Inflammatory macrophage treated with lipopolysaccharide for 1 hour (primary cell): ENCODE measurements at regions not wholly inside any gene's neighbourhood (a gene's known extent, or its start where the extent isn't known, plus 50 kb on each side); places are given as distances from the start of the nearest gene placed in this dataset.

ENCODE experiments used
- DNase-seq, 2 donors: peaks; one replicate each; pipeline ENCODE4 v3.0.0-alpha.2; 2020 to 2022

DNA sequence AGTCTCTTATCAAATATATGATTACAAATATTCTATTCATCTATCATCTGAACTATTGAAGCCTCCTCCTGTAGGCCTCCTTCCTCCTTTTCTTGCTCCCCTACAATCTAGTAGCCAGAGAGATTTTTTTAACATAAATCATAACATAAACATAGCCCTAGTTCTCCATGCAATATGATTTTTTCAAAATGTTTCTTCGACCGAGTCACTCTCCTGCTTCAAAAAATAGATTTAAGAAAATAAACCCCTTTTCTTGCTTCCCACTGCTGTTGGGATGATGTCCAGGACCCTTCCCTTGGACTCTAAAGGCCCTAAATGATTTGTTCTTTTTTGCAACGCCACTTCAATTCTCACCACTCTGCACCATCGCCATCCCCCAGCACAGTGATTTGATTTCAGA lies 319.7 kb upstream of the TSHZ3 start:
- no peak for DNase-seq

DNA sequence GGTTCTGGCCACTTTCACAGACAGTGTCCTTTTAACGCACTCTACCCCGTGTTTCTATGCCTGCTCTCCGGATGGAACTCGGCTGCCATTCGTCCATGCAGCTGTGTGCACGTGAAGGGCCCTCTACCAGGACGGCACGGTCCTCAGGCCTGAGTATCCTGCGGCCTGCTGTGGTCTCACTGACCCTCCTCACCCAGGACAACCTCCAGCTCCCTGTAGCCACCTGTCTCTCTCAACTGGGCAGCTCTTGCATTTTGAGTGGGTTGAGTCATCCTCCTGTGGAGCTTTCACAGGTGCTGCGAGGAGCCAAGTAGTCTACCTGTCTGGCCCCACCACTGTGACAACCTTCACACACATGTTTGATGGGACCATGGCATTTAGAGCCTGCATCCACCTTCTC lies 321.7 kb upstream of the TSHZ3 start:
- DNase-seq: no peak

DNA sequence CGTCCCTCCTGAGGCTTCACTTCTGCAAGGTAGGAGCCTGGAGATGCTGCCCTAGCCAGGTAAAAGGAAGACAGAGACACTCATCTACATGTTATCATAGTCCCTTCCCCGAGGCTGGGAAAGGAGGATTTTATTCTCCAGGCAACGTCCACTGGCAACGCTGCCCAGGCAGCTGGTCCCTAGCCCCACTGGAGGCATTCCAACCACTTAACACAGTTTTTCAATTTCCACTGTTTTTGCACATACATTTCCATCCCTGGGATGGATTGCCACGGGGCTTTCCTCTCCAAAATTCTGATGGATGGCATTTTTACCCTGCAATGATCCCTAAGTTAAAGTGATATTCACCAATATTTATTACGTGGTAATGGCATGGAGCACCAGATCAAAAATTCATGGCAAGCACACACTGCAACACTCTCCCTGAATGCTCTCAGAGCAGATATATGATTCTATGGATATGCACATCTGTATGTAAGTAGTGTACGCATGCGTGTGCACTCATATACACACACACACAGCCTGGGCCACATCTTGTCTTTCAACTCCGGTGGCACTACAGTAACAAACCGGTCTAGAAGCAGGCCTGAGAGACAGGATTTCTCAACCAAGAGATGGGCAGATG lies 322.3 kb upstream of the TSHZ3 start:
- no peak for DNase-seq

DNA sequence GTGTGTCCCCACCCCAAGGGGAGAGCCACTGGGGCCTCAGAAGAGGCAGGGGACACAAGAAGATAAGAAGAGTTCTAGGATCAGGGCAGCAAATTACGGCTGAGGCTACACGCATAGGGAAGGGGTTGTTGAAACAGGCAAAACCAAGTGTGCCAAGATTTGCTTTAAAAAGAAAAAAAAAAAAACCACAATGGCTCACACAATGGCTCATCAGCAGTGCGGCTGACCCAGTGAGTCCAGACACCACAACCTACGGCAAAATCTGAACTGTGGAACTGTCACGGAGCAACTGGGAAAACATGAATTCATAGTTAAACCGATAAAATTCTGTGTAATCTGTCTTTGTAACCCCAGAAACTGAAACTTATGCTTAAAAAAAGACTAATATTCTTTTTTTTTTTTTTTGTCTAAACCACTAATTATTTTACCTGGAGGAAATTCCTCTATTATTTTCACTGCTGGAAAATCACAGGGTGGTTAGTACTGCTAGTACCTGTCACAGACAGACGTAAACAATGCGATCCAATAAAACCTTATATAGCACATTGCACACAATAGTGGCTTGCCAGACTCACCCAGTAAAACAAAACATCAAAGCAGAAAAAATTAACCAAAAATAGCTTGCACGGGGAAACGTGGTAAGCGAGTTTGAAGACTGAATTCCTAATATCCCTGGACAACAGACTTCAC lies 325.4 kb upstream of the TSHZ3 start:
- DNase-seq: no peak

DNA sequence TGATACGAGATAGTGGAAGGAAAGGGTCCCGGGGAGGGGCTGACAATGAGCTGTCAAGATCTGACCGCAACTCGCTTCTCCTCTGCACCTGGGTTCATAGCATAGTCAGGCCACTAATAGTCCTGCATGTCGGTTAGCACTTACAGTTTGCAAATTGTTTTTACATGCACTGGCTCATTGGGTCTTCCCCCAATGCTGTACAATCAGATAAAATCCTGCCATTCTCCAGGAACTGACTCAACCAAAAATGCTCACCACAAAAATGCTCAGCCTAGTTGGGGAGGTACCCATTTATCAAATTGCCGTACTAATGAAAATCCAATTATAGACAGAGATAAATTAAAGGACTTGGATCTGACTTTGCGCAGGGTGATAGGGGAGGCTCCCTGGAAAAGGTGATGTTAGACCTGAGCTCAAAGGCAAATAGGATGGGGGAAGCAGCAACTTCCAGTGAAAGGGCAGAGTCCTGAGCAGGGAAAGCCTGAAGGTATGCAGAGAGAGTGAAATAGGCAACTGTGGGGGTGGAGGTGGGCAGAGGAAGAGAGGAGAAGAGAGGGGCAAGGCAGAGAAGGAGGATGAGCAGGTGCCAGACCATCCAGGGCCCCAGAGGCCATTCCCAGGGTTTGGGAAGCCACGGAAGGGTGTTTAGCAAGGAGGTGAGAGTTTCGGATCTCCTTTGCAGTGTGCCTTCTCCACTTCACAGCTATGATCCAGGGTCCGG lies 326.1 kb upstream of the TSHZ3 start:
- no peak for DNase-seq

DNA sequence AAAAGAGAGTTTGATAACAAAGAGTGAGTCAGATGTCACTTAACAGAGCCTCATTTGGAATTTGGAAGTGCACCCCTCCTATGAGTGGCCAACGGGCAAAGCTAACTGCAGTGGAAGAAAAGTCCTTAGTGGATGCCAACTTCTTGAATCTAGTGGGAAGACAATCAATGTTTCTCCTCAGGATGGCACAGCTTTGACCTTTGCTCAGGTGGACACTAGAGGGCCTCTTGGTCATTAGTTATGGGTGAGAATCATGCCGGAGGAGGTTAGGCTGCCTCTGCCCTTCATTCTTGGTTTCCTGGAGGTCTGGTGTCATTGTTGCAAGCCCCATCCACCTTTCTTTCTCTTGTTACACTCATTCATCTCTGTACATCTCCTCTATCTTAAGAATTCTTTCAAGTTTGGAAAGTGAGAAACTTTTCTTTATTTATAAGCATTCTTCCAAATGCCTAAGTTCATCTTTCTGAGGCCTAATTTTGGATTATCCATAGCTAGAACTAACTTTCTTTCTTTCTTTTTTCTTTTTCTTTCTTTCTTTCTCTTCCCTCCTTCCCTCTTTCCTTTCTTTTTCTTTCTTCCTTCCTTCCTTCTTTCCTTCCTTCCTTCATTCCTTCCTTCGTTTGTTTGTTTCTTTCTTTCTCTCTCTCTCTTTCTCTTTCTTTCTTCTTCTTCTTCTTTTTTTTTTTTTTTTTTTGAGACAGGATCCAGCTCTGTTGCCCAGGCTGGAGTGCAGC lies 327.2 kb upstream of the TSHZ3 start:
- peak; percentile 8 to 9 for DNase-seq

DNA sequence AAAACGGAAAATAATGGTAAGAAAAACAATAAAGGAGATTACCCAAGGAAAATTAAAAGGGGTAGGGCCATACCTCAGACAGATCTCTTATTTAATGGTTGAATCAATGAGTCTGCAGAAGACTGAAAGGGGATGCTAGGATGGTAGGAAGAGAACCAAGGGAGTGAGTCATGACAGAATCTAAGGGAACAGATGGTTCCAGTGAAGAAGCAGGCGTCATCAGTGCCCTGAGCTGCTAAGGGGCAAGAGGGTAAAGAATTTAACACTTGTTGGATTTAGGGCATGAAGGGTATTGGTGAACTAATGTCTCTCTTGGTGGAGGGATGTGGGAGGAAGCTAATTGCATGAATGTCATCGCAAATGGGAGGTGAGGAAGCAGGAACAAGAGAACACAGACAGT lies 329.2 kb upstream of the TSHZ3 start:
- no peak for DNase-seq

DNA sequence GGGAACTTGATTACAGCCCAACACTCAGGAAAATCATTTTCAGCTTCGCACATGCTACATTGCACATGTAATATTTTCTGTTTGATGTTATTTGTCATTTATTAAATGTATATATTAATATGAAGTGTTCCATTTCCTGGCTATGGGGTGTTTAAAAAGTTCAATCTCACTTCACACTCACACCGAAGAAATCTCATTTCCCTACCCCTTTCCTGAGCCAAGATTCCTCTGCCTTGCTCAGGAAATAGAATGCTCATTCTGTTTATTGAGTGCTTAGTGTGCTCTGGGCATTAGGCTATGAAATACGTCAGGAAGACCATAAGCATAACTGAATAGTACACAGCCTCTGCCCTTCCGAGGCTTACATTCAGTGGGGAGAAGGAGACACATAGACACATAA lies 331.9 kb upstream of the TSHZ3 start:
- DNase-seq: no peak

DNA sequence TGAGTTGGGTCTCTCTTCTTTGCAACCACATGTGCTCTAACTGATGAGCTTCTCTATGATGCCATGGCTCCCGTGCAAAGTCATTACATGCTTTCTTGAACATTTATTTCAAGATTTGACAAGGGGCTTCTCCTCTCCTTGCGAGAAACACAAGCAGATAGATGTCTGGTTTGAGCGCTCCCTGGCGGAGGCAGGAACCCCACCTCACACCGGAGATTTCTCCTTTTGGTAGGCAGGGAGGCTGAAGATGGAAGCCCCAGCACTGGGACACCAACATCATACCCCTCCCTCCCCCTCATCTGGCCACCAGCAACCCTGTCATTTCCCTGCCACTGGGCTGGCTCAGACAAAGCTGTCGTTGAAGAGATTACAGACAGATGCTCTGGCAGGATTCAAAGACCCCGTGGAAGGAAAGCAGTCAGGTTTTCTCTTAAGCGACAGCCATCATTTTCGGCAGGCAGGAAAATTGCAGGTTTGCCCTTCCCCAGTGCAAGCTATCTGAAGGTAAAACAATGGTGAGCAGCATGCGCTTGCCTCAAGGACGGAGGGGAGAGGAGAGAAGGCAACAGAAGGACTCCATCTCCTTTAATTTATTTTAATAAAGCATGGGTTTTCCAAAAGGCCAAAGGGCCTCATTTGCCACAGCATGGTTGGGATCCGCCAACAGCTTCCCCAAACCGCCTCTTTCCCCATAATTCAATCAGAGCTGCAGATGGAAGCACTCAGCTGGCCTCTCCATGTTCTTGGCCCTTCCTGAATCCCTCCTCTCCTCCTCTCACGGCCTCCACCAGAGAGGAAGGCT lies 344.1 kb upstream of the TSHZ3 start:
- no peak for DNase-seq

DNA sequence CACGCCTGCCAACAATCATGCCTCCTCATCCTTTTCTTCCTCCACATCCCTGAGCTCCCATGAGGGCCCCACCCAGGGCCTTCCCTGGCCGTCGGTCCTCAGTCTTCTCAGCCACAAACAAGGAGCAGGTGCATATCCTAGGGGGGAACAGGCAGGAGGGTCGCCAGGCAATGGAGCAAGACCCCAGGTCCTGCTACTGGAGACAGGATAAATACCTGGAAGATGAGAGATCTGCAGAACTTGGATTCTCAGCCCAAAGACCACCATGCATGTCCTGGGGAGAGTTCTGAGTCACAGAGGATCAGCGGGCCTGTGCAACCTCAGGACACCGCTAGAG lies 344.7 kb upstream of the TSHZ3 start:
- no peak for DNase-seq

DNA sequence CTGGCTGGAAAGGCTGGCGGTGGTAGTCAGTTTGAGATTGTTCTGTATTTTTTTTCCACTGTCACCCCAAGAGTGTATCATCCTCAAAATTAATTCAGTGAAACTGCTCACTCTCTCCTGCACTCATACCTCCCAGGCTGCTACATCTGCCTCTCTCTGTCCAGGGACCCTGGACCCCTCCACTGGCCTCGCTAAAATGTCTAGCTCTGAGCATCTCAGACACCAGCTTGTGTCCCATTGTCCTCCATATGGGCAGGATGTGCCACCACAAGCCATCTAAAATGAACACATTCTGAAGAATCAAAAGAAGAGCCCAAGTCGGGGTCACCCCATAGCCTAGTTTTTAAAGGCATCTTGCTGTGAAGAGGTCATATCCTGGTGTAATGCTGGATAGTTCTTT lies 345.5 kb upstream of the TSHZ3 start:
- no peak for DNase-seq

DNA sequence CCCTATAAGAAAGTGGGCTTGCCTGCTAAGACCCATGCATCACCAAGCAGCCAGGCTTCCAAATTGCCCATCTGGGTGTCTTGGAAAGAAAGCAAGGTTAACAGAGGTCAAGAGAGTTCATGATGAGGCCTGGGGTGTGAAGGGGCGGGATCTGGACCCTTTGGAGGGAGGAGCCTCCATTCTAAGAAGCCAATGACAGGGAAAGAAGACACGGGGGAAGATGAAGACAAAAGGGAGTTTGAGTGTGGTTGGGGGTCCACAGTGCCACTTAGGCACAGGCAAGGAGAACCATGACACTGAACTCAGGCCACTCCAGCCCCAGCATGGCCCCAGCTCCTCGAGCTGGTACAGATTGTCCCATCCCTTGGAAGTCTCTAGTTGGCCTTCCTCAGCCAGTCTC lies 350.2 kb upstream of the TSHZ3 start:
- no peak for DNase-seq

DNA sequence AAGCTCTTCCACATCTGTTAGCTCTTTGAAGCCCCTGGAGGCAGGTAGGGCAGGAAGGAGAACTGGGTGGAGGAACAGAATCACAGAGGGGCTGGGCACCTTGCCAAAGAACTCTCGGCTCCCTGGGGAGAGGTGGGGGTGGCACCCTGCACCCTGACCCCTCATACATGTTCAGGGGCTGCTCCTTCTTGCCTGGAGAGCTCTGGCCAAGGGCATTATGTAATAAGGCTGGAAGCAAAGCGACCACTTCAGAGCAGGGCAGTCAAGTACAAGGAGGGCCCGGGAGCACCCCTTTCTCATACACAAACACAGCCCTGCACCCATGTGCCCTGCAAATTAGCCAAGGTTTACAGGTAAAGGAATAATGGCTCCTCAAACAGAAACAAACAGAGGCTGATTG lies 351.9 kb upstream of the TSHZ3 start:
- no peak for DNase-seq

DNA sequence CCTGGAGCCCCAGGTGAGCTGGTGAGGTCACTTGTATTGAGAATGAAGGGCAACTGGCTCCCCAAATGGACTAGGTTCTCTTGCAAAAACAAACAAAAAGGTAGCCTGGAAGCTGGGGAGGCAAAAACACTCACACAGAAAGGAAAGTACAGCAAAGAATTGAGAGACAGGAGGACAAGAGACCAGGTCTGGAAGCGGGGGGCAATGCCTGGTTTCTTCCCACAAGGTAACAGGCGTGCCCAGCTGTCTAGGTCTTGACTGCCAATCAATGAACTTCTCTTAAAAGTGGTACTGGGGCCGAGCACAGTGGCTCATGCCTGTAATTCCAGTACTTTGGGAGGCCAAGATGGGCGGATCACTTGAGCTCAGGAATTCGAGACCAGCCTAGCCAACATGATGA lies 356.4 kb upstream of the TSHZ3 start:
- no peak for DNase-seq

DNA sequence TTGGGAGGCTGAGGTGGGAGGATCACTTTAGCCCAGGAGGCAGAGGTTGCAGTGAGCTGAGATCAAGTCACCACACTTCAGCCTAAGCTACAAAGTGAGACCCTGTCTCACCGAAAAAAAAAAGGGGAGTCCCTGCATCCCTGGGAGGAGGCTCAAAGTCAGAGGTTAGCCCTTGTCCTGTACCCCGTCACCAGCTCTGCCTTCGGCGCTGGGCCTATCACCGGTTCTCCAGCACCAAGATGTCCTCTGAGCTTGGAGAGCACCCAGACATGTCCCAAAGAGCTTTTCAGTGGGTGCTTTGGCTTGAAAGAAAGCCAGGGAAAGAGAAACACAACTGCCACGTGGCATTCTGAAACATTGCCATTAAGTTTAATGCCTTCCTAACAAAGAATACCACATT lies 356.9 kb upstream of the TSHZ3 start:
- no peak for DNase-seq

DNA sequence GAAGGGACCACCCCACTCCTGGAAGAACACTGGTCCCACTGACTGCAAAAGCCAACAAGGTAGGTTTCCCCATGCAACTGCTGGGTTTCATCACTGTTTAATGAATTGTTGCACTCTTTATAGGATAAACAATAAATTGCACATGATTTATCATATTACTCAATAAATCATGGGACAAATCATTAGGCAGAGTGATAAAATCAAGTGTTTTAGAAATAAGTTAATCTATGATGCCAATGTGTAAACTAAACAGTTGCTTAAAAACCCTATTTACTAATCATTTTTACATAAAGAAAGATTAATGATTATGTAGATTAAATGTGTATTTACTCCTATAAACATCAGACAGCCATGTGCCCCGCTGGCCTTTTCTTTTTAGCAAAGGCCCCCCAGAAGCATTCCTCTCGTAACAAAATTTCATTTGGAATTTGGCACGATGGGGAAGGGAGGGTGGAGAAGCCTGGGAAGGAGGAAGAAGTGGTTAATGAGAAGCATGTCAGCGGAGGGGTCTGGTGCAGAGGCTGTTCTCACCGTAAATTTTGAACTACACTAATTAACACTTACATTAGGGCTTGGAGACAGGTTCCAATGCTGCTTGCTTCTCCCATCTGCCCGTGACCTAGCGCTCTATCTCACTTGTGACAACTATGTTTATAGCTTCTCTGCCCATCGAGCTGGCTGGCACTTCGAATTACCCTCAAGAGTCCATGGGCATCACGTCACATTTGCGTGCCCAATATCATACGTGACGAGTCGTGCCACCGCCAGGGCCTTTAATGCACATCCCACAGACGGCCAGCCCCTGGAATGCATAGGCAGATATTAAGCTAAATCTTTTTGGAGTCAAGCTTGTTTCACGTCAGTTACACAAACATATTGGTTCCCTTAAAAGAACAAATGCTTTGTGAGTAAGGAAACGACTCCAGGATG lies 357.7 kb upstream of the TSHZ3 start:
- DNase-seq: no peak

DNA sequence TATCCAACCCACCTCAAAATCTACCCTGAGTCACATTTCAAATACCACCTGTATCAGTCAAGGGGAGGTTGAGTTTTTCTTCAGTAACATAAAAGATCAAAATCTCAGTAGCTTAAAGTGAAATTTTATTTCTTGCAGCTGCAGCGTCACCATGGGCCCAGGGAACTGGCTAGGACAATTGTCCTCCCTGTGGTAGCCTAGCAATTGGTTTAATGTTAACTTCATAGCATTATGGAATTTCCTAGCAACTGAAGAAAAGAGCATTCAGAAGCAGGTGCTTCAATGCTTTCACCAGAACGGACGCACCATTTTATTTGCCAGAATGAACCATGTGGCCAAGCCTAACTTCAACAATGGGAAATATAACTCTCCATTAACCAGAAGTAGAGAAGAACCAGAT lies 359.3 kb upstream of the TSHZ3 start:
- no peak for DNase-seq

DNA sequence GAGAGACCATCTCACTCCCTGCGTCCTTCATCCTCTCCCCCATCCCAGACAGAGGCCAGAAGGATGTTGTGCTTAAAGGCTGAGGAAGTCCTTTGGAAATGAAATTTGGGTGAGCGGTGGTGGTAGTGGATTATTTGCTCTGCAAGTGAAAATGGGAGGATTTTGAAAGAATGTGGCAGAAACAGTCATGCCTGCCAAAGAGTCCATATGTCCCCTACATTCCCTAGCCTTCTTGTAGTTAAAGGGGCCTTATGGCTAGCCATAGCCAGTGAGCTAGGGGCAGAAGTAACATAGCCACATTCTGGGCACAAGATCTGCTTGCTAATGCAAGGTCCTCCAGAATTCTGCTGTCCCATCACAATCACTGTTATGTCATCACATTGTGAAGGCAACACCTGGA lies 360.2 kb upstream of the TSHZ3 start:
- DNase-seq: no peak

DNA sequence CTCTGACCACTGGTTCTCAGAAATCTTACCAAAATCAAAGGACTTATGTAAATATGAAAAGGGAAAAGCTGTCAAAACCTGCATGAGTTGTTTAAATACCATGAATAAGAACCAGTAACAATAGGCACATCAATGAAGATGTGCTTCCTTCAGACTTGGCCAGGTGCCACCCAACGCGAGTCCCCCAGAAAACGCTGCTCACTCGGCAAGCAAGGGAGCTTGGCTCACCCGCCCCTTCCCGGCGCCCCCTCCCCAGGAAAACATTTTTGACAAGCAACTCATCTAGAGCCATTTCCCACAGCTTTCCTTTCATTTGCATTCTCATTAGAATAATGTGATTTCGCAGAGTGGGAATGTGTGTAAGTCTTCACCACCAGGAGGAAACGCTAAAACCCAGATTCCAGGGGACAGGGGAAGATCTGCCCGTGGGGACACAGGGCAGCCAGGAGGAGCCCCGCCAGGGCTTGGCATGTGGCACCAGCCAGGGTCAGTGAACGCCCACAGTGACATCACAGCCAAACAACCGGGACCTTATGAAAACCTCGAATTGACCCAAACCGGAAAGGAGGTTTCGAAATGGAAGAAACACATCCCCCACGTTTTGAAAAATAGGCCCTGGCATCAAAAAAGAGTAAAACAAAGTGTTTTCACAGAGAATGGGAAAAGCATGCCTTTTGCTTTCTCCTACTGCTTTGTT lies 366.2 kb upstream of the TSHZ3 start:
- no peak for DNase-seq

DNA sequence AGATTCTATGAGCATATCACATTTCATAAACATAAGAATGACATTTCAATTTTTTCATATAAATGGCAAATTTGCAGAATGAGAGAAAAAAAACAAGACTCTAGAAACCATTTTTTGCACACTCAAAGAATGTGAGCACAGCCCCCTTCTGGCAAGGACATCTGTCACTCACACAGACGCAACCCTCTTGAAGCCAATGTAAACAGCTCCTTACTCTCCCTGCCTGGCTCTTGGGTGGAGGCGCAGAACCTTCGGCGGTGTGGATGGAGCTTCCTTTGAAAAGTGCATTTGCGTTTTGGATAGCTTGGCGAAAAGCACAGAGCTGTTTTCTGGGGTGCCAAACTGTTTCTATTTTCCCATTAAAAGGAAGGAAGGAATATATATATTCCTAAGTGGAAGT lies 367.6 kb upstream of the TSHZ3 start:
- DNase-seq: no peak

DNA sequence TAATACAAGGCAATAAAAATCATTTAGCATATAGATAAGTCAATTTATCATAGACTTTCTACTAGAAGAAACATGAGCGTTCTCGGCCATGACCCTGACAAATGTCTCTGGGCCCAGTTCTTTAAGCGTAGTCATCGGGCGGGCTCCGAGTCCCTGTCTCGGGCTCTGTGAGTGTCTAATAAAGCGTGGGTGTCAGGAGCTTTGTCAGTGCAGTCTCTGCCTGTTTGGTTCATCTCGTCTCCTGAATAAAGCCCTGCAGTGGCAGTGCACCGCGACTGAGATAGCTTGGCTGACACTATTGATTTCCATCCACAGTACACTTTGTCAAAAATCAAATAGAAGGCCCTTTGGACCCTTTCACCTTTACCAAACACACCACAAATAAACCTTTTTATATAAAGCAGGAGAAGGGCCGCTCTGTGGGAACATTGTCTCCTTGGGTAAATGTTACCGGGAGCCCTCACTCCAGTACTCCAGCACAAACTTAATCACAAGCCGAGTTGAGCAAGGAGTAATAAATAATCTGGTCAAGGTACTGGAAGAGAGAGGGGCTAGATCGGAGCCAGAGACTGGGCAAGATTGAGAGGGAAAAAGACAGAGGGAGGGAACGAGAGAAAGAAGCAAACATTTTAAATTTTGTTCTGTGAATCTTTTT lies 368.2 kb upstream of the TSHZ3 start:
- DNase-seq: no peak
